HL-60 (cell line): ENCODE measurements at regions not wholly inside any gene's neighbourhood (a gene's known extent, or its start where the extent isn't known, plus 50 kb on each side); places are given as distances from the start of the nearest gene placed in this dataset.

Source experiments
- DNase-seq, 2 experiments: peaks; one replicate each; pipeline ENCODE4 v3.0.0-alpha.2; 2010 to 2020; ENCODE audit warnings: low read depth in 1 of 2, low spot score in 1 of 2
- H3K27ac ChIP-seq: fragments of 250-450 bp; sonication (Bioruptor Pico); replicated peaks from 2 replicates; pipeline ENCODE4 v1.5.1; 2020; ENCODE audit warnings: mild to moderate bottlenecking, moderate library complexity
- H3K27me3 ChIP-seq: fragments of 250-450 bp; sonication (Bioruptor Pico); 2 replicates; pipeline ENCODE4 v1.5.1; 2021; ENCODE audit warnings: mild to moderate bottlenecking, moderate library complexity; ENCODE audit not compliant: insufficient read depth, poor library complexity, severe bottlenecking
- H3K4me3 ChIP-seq: replicated peaks from 2 replicates; pipeline ENCODE4 v1.5.1; 2011; ENCODE audit warnings: mild to moderate bottlenecking, control low read depth, low read length; ENCODE audit not compliant: insufficient read depth
- CTCF ChIP-seq: IDR thresholded peaks from one replicate; pipeline ENCODE4 v1.5.1; 2011; ENCODE audit warnings: low read length, control low read depth, inconsistent platforms; ENCODE audit not compliant: insufficient read depth
- GABPA ChIP-seq: IDR thresholded peaks from 2 replicates; pipeline ENCODE4 v1.6.1; 2012; ENCODE audit warnings: low read depth
- POLR2AphosphoS5 ChIP-seq: IDR thresholded peaks from 2 replicates; pipeline ENCODE4 v1.6.1; 2012; ENCODE audit warnings: low read depth
- REST ChIP-seq: IDR thresholded peaks from 2 replicates; pipeline ENCODE4 v1.6.1; 2012; ENCODE audit warnings: low read depth; ENCODE audit not compliant: insufficient replicate concordance
- SPI1 ChIP-seq: IDR thresholded peaks from 2 replicates; pipeline ENCODE4 v1.6.1; 2012; ENCODE audit warnings: low read depth, mild to moderate bottlenecking, borderline replicate concordance

- Histone ChIP-seq H3K4me3 (no peak overlapping the region), H3K27ac (no peak overlapping the region), H3K27me3 (no peaks in the 10 kb centered on the region)
- no peak for TF ChIP-seq SPI1
- no peak for TF ChIP-seq CTCF
- no peak for TF ChIP-seq REST
- TF ChIP-seq POLR2AphosphoS5: no peak
- TF ChIP-seq GABPA: no peak
- DNase-seq: no peak
These were observed 1084.7 kb downstream of the EFNB2 start for GRCh38 chr13:105450784-105451183.

- TF ChIP-seq POLR2AphosphoS5 (no peak), CTCF (no peak), REST (no peak), GABPA (no peak), SPI1 (no peak)
- H3K4me3 ChIP-seq: no peak overlapping the region
- peak in 1 of 2 experiments; percentile 17 for DNase-seq
- no peak overlapping the region for H3K27ac ChIP-seq
- H3K27me3 ChIP-seq: no peaks in the 10 kb centered on the region
These were observed 1086.7 kb downstream of the EFNB2 start for GRCh38 chr13:105448811-105449210.

GRCh38 chr13:105446197-105446596 lies 1089.3 kb downstream of the EFNB2 start:
- no peaks in the 10 kb centered on the region for H3K27me3 ChIP-seq
- no peak for TF ChIP-seq CTCF
- no peak for TF ChIP-seq POLR2AphosphoS5
- TF ChIP-seq REST: no peak
- DNase-seq: no peak
- H3K4me3 ChIP-seq: no peak overlapping the region
- no peak overlapping the region for H3K27ac ChIP-seq
